H1 (cell line): ENCODE measurements at regions not wholly inside any gene's neighbourhood (a gene's known extent, or its start where the extent isn't known, plus 50 kb on each side); places are given as distances from the start of the nearest gene placed in this dataset.

Source experiments
- ATF2 ChIP-seq: IDR thresholded peaks from 2 replicates; pipeline ENCODE4 v1.6.1; 2012; ENCODE audit warnings: low read length, inconsistent platforms
- BCL11A ChIP-seq, 2 experiments: IDR thresholded peaks; one replicate each; pipeline ENCODE4 v1.6.1; 2011; ENCODE audit warnings: low read depth in 2 of 2, low read length in 2 of 2, mild to moderate bottlenecking in 2 of 2
- RBBP5 ChIP-seq: IDR thresholded peaks from 2 replicates; pipeline ENCODE4 v1.7.1; 2012; ENCODE audit warnings: low read depth, mild to moderate bottlenecking, inconsistent platforms, low read length, moderate library complexity, borderline replicate concordance
- SIX5 ChIP-seq: IDR thresholded peaks from 2 replicates; pipeline ENCODE4 v1.6.1; 2011; ENCODE audit warnings: mild to moderate bottlenecking, low read depth, low read length
- SUZ12 ChIP-seq: fragments of 200-600 bp; sonication (generic); IDR thresholded peaks from 2 replicates; pipeline ENCODE4 v1.6.1; 2012; ENCODE audit warnings: mild to moderate bottlenecking, inconsistent platforms, low read length, moderate library complexity, mixed read lengths

- no peak for TF ChIP-seq ATF2
- TF ChIP-seq SUZ12 = no peak
- no peak for TF ChIP-seq SIX5
- TF ChIP-seq BCL11A (IDR thresholded peaks at IDR 0.05; ENCODE audit: low read depth in 2 of 2, low read length in 2 of 2) = no peak
- TF ChIP-seq RBBP5 = no peak
Observed at GRCh38 chr18:1467461-1467964, 562.8 kb downstream of the ADCYAP1 start (continued).
